NCI-H2196 (cell line): ENCODE measurements at regions not wholly inside any gene's neighbourhood (a gene's known extent, or its start where the extent isn't known, plus 50 kb on each side); places are given as distances from the start of the nearest gene placed in this dataset.

Source experiments
- DNase-seq: peaks from one replicate; lab custom pipeline; 2025; ENCODE audit not compliant: unreplicated experiment; lab: John Stamatoyannopoulos, UW

DNA sequence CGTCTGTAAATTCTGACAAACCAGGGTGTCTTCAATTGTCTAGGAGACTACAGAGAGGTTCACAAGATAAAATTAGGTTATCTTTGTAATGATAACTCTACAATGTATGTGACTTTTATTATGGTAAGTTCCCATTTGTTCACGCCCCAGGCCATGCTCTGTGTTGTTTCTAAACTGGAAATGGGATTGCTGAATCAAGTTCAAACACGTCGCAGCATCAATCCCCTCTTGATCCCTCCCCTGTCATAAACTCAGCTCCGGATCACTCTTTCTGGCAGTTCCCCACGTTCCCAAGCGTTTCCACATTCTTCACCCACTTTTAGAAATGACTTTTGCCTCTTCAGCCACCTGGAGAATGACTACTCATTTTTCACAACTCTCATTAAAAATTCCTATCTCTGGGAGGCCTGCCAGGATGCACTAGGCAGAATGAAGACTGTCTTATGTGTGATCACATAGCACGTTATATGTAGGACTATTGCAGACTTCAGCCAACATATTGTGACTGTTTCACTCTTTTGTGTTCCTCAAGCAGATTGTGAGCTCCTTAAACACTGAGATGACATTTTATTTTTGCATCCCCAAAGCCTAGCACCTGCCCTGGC lies 1124.2 kb upstream of the WWC1 start:
- DNase-seq = no peak

DNA sequence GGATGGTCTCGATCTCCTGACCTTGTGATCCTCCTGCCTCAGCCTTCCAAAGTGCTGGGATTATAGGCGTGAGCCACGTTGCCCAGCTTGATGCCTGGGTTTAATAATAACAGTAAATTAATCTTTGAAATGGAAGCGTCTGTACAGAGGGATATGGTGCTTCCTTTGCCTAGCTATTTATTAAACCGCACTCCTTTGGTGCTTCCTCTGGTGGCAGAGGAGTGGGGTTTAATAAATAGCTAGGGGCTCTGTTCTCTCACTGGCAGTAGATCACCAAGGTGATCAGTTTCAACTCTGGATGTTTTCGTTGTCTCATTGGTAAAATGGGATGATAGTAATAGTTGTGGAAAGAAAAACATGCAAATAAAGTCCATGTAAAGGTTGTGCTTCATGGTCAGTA lies 1122.5 kb upstream of the WWC1 start:
- no peak for DNase-seq

DNA sequence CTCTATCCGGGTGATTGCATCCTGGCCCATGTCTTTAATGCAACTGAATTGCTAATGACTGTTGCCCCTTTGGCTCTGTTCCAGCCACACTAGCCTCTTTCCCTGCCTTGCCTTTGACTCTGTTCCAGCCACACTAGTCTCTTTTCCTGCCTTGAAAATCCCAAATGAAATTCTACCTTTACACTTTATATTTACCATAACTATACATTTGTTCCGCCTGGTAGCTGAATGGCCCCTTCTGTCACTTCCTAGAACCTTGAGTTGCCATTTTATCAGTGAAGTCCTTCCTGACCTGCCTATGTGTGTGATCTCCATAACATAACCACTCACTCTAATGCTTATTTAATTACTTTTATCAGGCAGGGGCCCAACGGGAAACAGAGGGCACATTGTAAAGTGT lies 1120.4 kb upstream of the WWC1 start:
- DNase-seq = no peak

DNA sequence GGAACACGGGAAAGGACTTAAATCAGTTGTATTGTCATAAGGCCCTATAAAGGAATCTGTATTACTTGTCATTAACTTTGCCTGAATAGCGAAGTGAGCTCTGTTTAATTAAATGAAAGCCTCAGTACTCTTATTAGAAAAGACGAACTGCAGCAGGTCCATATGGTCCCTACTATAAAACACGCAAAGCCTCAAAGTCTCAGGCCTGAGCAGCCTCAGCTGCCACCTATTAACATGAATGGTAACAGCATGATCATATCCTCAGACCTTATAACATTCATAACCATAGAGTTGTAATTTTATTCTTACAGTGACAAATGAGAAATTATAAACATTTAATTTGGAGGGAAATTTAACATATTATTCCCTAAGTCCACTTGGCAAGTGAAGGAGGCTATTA lies 1113.7 kb upstream of the WWC1 start:
- no peak for DNase-seq

DNA sequence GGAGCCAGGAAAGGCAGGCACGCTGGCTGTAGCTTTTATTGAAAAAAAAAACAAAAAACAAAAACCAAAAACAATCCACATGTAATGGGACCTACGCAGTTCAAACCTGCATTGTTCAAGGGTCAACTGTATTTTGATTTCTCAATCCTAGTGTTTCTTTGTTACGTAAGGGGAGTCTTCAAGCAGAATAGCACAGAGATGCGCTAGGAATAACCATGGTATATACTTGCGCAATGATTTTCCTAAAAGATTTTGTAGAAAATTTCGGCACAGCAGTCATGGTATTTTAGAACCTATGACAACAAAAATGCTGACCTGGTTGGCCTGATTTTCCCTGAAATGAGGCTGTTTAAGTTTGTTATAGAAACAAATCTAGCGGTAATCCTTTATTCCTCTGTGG lies 1110.5 kb upstream of the WWC1 start:
- no peak for DNase-seq

DNA sequence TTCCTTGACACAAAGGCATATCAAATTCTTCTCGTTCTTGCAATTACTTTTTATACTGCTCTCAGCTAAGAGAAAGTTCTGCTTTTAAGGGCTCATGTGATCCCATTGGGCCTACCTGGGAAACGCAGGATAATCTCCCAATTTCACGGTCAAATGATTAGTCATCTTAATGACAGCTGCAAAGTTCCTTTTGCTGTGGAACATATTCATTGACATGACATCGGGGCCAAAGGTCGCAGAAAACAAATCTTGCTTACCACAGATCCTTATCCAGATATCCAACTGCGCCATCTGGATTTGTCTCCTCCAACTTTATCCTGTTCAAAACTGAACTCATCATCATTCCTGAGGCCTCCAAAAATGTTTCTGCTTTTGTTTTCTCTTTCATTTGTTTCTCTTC lies 1085.6 kb upstream of the WWC1 start:
- no peak for DNase-seq

DNA sequence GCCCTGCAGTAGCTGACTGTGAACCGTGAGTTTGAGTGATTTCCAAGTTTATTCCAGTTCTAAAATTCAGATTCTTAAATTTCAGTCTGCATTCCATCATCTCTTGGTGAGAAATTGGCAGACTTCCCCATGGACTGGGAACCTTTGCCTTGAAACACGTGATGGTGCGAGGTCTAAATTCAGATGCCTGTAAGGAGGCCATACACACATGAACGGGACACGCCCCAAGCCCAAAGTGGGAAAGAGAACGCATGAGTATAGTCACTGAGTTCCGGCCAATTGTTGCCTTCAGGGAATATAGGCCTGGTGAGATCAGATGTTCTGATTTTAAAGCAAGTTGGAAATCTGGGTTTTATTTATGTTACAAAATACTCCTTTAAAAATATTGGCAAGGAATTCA lies 1084.4 kb upstream of the WWC1 start:
- DNase-seq = no peak

DNA sequence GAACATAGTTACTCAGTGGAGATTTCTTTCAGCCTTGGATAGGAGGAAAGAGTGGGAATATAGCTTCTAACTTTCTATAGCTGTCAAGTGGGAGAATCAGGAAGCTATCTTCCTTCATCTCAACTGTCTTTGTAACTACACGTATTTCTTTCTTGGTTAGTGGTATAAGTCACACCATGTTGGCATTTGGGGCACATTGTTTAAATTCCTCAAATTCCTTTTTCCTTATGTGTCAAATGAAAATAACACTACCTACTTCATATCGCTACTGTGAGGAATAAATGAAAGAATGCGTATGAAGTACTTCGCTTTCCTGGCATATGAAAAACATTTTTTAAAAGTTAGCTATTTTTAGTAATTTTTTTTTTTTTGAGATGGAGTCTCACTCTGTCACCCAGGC lies 1082.5 kb upstream of the WWC1 start:
- no peak for DNase-seq

DNA sequence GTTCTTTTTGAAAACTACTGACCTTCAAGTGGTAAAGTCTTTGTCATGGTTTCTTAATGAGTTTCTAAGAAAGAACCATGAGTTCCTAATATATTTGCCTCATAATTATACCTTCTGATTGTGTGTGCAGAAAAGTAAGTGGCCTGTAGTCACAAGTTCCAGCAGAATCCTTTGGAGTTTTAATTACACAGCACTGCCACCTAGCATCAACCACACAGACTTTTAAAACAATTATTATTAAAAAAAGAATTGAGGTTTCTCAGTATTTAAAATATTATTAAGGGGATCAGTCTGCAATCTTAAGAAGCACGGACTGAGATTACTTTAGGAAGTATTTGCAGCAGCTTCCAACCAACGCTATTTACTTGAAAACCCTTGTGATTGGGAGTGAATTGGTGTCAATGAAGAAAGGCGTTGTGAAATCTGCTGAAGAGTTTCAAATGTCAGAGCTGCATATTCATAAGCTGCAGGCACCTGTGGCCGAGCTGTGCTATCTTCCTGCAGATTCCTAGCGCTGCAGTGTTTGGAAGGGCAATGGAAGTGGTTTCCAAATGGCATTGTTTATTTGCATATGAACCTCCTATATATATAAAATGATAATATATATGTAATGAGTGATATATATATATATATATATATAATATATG lies 1074.2 kb upstream of the WWC1 start:
- DNase-seq = no peak

DNA sequence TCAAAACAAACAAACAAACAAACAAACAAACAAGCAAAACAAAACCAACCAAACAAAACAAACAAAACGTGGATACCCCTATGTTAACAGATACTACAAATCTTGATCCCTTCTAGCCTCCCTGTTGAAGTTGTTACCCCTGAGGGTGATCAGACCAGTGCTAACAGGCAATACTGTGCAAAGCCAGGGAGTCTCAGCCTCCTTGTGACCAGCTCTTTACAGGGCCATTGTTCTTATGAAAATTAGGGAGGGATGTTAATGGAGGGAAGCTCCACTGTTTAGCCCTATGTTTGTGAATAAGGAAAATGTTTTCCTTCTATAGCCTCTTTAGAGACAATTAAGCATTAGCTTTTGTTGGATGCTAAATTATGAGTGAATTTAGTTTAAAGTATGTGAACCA lies 1072.1 kb upstream of the WWC1 start:
- no peak for DNase-seq

DNA sequence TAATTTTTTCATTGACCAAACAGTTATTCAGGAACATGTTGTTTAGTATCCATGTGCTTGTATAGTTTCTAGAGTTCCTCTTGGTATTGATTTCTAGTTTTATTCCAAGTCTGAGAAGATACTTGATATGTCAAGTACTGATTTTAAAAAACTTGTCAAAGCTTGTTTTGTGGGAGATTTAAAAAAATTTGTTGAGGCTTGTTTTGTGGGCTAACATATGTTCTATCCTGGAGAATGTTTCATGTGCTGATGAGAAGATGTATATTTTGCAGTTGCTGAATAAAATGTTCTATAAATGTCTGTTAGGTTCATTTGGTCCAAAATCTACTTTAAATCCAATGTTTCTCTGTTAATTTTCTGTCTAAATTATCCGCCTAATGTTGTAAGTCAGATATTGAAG lies 1065.1 kb upstream of the WWC1 start:
- no peak for DNase-seq

DNA sequence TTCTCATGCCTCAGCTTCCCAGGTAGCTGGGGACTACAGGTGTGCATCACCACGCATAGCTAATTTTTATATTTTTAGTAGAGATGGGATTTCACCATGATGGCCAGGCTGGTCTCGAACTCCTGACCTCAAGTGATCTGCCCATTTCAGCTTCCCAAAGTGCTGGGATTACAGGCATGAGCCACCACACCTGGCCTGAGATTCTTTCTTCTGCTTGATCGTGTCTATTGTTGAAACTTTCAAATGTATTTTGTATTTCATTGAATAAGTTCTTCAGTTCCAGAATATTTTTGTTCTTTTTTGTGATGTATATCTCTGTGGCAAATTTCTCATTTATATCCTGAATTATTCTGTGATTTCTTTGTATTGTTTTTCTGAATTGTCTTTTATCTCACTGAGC lies 1063.3 kb upstream of the WWC1 start:
- DNase-seq = no peak

DNA sequence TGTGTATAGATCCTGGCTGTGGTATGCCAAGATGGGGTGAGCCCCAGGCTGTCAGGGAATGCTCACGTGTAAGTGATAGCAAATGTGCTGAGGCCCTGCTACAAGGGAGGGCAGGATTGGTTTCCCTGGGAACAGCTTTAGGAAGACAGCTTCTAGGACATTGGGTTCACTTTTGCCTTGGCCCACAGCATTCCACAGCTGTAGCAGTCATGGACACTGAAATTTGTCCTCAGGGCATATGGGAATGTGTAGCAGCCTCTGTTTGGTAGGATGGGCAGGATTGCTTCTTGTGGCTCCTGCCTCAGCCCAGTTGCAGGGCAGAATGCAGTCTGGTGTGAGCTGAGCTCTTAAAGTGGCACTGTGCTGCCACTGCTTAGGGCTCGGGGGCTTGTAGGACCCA lies 1061.7 kb upstream of the WWC1 start:
- DNase-seq = no peak

DNA sequence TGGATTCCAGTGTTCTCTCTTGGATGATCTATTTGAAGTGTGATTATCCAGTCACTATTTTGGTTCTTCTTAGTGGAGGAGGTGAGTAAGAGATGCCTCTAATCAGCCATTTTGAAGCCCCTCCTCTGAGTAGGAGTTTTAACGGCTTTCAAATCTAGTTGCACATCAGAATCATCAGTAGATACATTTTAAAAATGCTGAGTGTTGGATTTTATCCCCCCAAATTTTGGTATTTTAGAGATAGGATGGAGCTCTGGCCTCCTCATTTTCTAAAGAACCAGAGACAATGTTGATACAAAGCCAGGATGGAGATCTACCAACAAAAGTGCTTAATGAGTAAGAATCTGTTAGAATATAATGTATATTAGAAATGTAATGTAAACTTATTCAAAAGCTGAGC lies 1061.0 kb upstream of the WWC1 start:
- DNase-seq = no peak

DNA sequence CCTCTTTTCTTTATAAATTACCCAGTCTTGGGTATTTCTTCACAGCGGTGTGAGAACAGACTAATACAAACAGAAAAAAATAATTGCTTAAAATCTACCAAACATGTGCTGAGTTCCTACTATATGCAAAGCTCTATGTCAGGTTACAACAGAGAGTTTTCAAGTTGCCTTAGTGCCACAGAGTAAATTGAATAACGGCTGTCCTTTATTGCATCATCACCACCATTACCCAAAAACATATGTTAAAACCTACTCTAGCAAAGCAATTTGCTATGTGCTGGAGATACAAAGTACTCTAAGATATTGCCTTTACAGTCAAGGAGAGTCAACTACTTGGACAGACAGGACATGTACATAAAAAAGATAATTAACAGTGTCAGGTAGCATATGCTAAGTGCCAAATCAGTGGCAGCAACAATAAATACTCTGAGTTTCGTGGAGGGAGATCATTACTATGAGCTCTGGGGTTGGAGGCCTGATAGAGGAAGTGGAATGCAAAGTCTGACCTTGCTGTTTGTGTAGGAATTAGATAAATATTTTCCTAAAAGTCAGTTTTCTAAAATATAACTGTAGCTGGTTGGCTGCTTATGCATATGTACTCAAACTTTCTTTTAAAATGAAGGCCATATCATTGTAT lies 1058.7 kb upstream of the WWC1 start:
- DNase-seq = no peak

DNA sequence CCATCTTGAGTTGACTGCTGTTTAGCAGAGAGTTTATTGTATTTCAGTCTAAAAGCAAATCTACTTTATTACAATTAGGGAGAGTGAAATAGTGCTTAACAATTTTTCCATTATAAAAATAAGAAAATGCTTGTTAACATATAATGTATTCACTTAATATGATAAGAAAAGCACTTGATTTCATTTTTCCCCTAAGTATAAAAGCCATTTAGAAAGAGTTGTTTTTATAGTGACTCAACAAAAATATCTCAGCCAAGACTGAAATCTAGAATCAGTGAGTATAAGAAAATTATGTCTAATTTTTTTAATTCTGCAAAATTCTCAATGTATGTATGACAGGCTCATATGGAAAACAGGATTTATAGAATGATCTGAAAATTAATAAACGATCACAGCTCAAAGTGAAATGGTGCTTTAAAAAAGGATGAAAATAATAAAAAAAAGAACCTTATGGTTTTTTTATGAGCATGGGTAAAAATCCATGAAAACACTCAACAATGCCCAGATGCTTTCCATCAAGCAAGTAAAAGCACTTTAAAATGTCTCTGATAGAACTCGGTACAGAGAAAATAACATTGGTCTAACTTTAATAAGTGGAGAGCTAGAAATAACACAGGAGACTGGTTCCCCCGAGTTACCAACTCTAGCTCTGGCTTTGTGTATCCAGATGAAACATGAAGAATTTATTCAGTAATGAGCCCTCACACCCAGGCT lies 1057.8 kb upstream of the WWC1 start:
- no peak for DNase-seq

DNA sequence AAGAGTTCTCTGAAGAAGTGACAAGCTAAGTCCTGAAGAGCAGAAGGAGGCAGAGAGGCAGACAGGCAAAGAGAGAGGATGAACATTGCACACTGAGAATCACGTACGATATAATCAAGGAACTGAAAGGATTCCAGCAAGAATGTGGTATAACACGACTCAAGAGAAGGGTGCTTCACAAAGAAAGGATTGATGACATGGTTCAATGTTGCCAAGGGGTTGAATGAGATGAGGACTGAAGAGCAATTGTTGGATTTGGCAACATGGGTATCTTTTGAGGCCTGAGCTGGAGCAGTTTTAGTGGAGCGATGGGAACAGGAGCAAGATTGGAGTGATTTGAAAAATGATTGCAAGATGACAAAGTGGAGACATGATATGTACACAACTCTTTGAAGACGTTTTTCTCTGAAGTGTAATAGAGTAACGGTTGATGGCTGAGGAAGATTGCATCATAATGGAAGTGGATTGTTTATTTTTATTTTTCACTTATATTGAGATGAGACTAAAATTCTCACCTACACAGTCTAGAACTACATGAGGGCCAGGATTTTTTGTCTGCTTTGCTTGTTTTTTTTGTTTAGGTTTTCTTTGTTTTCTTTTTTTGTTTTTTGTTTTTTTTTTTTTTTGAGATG lies 1049.9 kb upstream of the WWC1 start:
- no peak for DNase-seq

DNA sequence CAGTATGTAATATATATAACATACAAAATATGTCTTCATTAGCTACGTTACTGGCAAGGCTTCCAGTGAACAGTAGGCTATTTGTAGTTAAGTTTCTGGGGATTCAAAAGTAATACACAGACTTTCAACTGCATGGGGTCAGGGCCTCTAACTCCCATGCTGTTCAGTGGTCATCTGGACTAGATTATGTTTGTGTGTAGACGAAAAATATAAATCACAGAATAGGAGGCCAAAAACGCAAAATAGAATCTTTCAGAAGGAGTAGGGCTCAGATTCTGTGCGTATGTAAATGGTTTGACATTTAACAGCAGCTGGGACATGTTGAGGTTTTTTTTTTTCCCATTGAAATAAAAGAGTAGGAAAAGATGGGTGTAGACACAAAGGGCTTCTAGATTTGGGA lies 1048.7 kb upstream of the WWC1 start:
- no peak for DNase-seq

DNA sequence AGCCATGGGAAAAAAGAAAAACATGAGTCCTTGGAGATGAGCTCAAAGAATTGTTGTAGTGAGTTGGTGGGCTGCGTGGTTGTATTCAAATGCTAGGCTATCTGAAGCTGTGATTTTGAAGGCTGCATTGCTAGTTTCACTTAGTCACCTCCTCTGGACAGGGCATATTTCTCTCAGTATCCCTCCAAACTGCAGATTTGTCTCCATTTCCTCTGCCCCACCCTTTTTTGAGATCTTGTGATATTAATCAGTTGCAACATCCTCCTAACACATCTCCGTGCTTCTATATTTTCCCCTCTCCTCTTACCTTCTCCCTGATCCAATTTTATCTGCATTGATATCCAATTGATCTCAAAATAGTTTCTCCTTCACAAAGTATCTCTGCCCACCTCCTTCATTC lies 1048.0 kb upstream of the WWC1 start:
- no peak for DNase-seq

DNA sequence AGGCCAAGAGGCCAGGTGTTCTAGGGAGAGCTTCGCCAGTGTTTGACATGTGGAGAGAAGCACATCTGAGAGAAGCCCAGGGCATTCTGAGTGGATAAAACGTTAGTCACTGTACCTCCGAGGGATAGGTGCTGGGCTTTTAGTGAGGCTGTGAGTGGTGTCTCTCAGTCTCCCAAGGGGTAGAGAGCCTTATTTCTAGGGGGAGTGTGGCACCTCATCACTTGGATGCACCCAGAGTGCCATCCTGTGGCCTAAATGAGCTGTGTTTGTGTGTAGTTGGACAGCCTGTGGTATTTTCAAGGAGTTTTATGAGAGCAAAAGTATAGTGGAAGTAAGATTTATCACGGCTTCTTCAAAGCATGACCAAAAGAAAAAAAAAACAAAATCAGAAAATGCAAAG lies 1046.9 kb upstream of the WWC1 start:
- DNase-seq = no peak

DNA sequence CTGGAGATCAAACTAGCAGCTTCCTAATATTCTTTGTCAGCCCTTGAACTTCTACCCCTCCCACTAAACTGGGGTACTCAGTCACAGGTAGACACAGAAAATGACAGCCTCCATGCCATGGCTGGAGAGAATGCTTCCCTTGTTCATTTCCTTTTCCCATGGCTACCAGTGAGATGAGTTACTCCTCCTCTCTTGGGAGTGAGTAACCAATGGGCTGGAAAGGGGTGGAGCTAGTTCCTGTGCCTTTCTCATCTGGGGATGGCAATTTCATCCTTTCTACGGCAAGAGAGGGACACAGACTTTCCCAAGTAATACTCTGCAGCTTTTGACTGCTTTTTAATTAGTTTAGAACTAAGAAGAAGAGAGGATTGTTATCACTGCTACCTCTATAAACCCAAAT lies 1045.6 kb upstream of the WWC1 start:
- DNase-seq = no peak

DNA sequence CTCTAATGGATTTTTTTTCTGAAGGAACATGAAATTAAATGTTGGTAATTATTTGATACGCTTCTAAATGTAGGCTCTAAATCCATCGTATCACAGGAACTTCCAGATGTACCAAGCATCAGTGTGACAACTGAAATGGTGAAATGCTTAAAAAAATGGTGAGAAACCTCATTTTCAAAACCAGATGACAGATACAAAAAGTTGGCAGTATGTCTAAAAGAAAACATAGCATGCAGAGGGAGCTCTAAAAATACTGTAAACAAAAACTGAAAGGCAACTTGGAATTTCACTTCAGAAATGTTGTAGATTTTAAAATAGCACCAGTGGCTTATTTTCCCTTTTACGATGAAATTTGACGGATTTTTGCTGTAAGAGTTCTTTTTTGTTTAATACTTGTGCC lies 1043.6 kb upstream of the WWC1 start:
- no peak for DNase-seq
